ENCODE measurements at regions not wholly inside any gene's neighbourhood (a gene's known extent, or its start where the extent isn't known, plus 50 kb on each side); places are given as distances from the start of the nearest gene placed in this dataset.

DNA sequence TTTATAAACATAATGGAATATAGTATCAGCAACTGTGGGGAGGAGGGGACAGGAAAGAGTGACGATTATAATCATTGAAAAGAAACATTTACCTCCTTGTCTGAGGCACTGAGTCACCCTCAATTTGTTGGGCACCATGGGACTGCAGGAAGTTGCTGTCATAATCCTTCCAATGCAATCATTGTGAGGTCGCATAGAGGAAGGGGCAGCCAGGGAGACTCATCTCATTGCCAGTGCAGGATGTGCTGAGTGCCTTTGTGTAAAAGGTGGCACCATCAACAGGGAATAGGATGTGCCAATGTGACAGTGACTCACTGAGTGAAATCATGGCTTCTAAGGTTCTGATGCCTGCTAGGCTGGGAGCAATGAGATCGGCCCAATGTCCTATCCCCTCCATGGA lies 300.4 kb upstream of the ADAMTS9 start:
- no peak overlapping the region for H3K9ac ChIP-seq (ENCODE audit: low read length)
- no peaks in the 10 kb centered on the region for H3K9me3 ChIP-seq (ENCODE audit: low read length)
- H3K4me3 ChIP-seq (ENCODE audit: low read depth in 1 of 2, low read length in 2 of 2): no peak overlapping the region
- no peaks in the 10 kb centered on the region for H3K27me3 ChIP-seq (ENCODE audit: control insufficient read depth in 1 of 2, insufficient read depth in 2 of 2, low read length in 2 of 2)
- no peak overlapping the region for H3K27ac ChIP-seq (ENCODE audit: low read depth, low read length)
- H3K4me1 ChIP-seq (ENCODE audit: insufficient read depth, low read length): no peaks in the 10 kb centered on the region
- no peaks in the 10 kb centered on the region for H3K36me3 ChIP-seq (ENCODE audit: insufficient read depth, low read length)

DNA sequence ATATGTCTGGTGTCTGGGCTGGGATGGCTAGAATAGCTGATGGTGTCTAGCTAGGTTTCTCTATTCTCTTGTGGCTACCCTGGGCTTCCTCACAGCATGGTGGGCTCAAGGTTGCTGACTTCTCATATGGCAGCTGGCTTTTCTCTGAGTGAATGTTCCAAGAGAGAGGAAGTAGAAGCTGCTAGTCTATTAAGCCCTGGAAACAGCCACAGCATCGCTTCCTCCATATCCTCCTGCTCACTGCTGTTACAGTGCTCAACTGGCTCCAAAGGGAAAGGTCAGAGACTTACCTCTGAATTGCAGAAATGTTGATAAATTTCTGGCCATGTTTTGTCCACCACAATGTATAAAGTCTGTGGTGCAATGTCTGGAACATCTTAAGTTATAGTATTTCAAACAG lies 299.9 kb upstream of the ADAMTS9 start:
- Histone ChIP-seq H3K4me1 (ENCODE audit: insufficient read depth, low read length) (no peaks in the 10 kb centered on the region), H3K27me3 (ENCODE audit: control insufficient read depth in 1 of 2, insufficient read depth in 2 of 2, low read length in 2 of 2) (no peaks in the 10 kb centered on the region), H3K9me3 (ENCODE audit: low read length) (no peaks in the 10 kb centered on the region), H3K9ac (ENCODE audit: low read length) (no peak overlapping the region), H3K4me3 (ENCODE audit: low read depth in 1 of 2, low read length in 2 of 2) (no peak overlapping the region), H3K27ac (ENCODE audit: low read depth, low read length) (no peak overlapping the region), H3K36me3 (ENCODE audit: insufficient read depth, low read length) (no peaks in the 10 kb centered on the region)

DNA sequence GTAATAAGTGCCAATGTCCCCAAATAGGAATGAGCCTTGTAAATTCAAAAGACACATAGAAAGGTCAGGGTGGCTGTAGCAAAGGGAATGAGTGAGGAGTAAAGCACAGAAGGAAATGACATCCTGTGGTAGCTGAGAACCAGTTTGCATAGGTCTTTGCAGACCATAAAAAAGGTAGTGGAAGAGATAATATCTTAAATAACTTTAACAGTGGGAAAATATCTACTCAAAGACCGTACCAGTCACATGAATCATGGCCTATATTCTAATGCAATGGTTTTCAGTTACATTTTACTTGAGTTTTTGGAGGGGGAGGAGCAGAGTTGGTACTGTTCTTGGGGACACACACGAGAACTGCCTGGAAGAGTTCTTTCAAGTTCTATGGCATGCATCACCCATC lies 297.3 kb upstream of the ADAMTS9 start:
- no peaks in the 10 kb centered on the region for H3K27me3 ChIP-seq (ENCODE audit: control insufficient read depth in 1 of 2, insufficient read depth in 2 of 2, low read length in 2 of 2)

DNA sequence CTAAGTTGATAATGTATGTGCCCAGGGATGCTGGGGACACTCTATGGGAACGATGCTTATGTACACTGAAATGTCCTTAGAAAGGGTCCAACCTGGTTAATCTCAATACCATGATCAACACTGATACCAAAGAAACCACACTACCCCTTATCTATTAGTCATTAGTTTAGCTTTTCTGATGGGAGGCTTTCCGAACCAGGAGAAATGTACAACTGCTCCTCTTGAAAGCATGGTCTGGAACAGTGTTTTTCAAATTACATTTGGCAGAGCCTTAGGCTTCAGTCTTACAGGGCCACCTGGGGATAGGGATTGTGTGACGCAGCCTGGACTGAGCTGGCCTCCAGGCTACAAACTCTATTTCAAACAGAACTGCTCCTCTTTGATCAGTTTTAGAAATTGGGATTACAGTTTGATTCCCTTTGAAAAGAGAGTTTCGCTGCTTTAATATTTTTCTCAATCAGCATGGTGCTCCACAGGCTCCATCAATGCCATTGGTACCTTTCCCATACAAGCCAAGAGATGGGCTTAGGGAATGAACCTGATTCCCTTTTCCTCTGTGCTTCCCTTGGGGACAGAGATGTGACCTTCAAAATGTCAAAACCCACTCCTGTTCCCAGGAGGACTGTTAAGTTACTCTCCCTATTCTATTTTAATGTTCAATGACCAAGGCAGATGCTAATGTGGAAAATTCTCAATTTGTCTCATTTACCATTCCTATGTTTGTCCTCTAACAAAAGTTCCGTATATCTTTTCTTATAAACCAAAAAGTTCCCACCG lies 296.0 kb upstream of the ADAMTS9 start:
- Histone ChIP-seq H3K27me3 (ENCODE audit: control insufficient read depth in 1 of 2, insufficient read depth in 2 of 2, low read length in 2 of 2) (no peaks in the 10 kb centered on the region), H3K9me3 (ENCODE audit: low read length) (no peaks in the 10 kb centered on the region), H3K27ac (ENCODE audit: low read depth, low read length) (no peak overlapping the region)

More for the DNA sequence above, 297.3 kb upstream of the ADAMTS9 start:
- Histone ChIP-seq H3K36me3 (ENCODE audit: insufficient read depth, low read length) (no peaks in the 10 kb centered on the region), H3K9me3 (ENCODE audit: low read length) (no peaks in the 10 kb centered on the region), H3K27ac (ENCODE audit: low read depth, low read length) (no peak overlapping the region), H3K4me1 (ENCODE audit: insufficient read depth, low read length) (no peaks in the 10 kb centered on the region), H3K4me3 (ENCODE audit: low read depth in 1 of 2, low read length in 2 of 2) (no peak overlapping the region), H3K9ac (ENCODE audit: low read length) (no peak overlapping the region)

DNA sequence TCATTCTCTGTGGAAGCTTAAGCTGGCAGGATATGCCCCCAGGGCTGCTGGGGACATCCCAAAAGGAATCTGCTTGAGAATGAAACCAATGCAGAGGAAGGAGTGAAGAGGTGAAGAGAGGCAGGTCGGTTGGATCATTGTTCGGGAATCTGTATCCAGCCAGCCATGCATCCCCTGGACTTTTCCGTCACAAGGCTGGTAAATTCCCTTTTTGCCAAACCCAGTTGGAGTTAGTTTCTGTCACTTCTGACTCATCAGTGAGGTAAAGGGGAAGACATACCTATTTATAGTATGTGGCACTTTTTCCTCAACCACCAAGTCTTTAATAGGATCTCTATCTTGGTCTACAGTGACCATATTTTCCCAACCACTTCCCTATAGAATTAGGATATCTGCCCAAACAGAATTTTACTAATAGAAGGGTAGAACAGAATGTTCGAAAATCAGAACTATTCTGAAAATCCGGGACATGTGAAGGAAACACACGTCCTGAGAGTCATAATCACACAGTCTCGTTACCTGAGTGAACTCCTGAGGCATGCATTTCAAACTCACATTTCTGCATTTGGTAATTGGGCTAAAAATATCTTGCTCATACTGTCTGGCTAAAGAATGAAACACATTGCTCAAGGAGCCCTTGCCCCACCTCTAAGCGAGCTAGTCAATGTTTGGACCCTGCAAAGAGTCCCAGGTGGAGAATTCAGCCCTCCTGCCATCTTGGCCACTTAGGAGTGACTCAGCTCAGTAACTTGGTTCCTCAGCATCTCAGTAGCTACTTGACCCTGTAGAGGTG lies 289.7 kb upstream of the ADAMTS9 start:
- no peaks in the 10 kb centered on the region for H3K27me3 ChIP-seq (ENCODE audit: control insufficient read depth in 1 of 2, insufficient read depth in 2 of 2, low read length in 2 of 2)
- H3K4me1 ChIP-seq (ENCODE audit: insufficient read depth, low read length): no peaks in the 10 kb centered on the region
- H3K27ac ChIP-seq (ENCODE audit: low read depth, low read length): no peak overlapping the region
- no peaks in the 10 kb centered on the region for H3K9me3 ChIP-seq (ENCODE audit: low read length)
- no peak overlapping the region for H3K4me3 ChIP-seq (ENCODE audit: low read depth in 1 of 2, low read length in 2 of 2)
- no peak overlapping the region for H3K9ac ChIP-seq (ENCODE audit: low read length)
- H3K36me3 ChIP-seq (ENCODE audit: insufficient read depth, low read length): no peaks in the 10 kb centered on the region

More for the DNA sequence above, 296.0 kb upstream of the ADAMTS9 start:
- no peaks in the 10 kb centered on the region for H3K4me1 ChIP-seq (ENCODE audit: insufficient read depth, low read length)
- no peaks in the 10 kb centered on the region for H3K36me3 ChIP-seq (ENCODE audit: insufficient read depth, low read length)
- no peak overlapping the region for H3K9ac ChIP-seq (ENCODE audit: low read length)
- no peak overlapping the region for H3K4me3 ChIP-seq (ENCODE audit: low read depth in 1 of 2, low read length in 2 of 2)

DNA sequence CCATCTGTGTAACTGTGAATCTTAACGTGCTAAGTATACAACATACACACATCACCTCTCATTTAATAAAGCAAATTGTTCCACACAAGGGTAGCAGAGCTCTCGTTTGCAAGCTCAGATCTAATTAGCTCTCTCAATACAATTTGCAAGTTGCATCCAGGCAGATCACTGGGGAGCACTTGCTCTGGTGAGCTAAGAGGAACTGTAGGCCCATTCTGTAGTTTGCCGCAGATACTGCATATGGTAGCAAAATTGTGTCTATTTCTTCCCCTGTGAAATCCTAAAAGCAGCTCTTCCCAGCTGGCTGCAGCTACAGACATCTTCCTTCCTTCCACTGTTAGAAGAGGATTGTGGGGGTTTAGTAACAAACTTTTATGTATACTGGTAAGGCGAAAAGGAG lies 288.7 kb upstream of the ADAMTS9 start:
- Histone ChIP-seq H3K9me3 (ENCODE audit: low read length) (no peaks in the 10 kb centered on the region), H3K27ac (ENCODE audit: low read depth, low read length) (no peak overlapping the region), H3K9ac (ENCODE audit: low read length) (no peak overlapping the region), H3K4me3 (ENCODE audit: low read depth in 1 of 2, low read length in 2 of 2) (no peak overlapping the region), H3K36me3 (ENCODE audit: insufficient read depth, low read length) (no peaks in the 10 kb centered on the region), H3K4me1 (ENCODE audit: insufficient read depth, low read length) (no peaks in the 10 kb centered on the region), H3K27me3 (ENCODE audit: control insufficient read depth in 1 of 2, insufficient read depth in 2 of 2, low read length in 2 of 2) (no peaks in the 10 kb centered on the region)

DNA sequence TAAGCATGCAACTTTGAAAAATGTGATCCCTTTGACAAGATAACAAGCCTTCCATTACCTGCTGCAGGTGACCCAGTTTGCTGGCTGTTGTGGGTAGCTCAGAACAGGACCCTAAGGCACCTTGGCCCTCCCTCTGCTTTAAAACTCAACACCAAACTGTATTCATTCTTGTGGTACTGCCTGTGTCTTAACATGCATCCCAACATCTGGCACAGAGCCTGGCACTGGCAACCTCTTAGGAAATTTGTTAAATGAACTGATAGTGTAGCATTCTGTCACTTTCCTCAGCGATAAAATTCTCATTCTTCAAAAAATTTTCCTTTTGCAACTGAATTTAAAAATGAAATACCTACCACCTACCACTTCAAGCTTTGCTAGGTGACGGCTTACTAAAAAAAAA lies 287.3 kb upstream of the ADAMTS9 start:
- Histone ChIP-seq H3K4me3 (ENCODE audit: low read depth in 1 of 2, low read length in 2 of 2) (no peak overlapping the region), H3K9ac (ENCODE audit: low read length) (no peak overlapping the region), H3K36me3 (ENCODE audit: insufficient read depth, low read length) (no peaks in the 10 kb centered on the region), H3K27me3 (ENCODE audit: control insufficient read depth in 1 of 2, insufficient read depth in 2 of 2, low read length in 2 of 2) (no peaks in the 10 kb centered on the region), H3K27ac (ENCODE audit: low read depth, low read length) (no peak overlapping the region), H3K9me3 (ENCODE audit: low read length) (no peaks in the 10 kb centered on the region), H3K4me1 (ENCODE audit: insufficient read depth, low read length) (no peaks in the 10 kb centered on the region)

DNA sequence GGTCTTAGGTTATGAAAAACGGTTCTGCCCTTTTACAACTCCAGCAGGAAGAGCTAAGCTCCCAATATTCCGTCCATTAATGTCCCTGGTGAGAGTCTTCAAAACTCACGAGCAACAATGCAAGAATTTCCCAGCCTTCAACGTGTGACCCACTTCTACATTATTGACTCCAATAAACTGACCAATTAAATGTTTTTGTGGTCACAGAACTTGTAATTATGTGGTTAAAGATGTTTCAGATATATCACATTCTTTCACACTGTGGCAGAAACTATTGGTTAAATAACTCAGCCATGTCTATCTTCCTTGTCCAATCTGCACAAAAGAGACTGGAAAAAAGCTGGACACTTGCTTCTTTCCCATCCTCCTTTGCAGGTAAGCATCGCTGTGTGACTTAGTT lies 286.6 kb upstream of the ADAMTS9 start:
- Histone ChIP-seq H3K36me3 (ENCODE audit: insufficient read depth, low read length) (no peaks in the 10 kb centered on the region), H3K4me3 (ENCODE audit: low read depth in 1 of 2, low read length in 2 of 2) (no peak overlapping the region), H3K9ac (ENCODE audit: low read length) (no peak overlapping the region), H3K9me3 (ENCODE audit: low read length) (no peaks in the 10 kb centered on the region), H3K27ac (ENCODE audit: low read depth, low read length) (no peak overlapping the region), H3K4me1 (ENCODE audit: insufficient read depth, low read length) (no peaks in the 10 kb centered on the region), H3K27me3 (ENCODE audit: control insufficient read depth in 1 of 2, insufficient read depth in 2 of 2, low read length in 2 of 2) (no peaks in the 10 kb centered on the region)

DNA sequence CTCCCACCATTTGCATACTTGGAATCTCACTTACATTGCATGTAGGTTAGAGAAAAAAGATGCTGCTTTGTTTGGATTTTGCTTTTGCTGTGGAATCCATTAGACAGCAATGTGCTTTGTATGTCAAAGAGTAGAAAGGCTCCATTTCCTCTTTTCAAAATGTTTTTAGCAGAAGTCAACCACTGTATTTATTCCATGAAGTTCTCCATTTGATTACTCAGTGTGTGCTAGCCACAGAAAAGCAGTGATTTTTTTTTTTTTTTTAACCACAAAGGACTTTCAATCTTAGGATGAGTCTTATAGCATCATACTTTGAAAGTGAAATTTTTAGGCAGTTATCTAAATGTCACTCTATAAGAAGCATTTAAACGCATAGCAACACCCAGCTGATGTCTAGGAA lies 285.0 kb upstream of the ADAMTS9 start:
- H3K4me1 ChIP-seq (ENCODE audit: insufficient read depth, low read length): no peaks in the 10 kb centered on the region
- H3K36me3 ChIP-seq (ENCODE audit: insufficient read depth, low read length): no peaks in the 10 kb centered on the region
- H3K27ac ChIP-seq (ENCODE audit: low read depth, low read length): no peak overlapping the region
- no peak overlapping the region for H3K9ac ChIP-seq (ENCODE audit: low read length)
- no peaks in the 10 kb centered on the region for H3K27me3 ChIP-seq (ENCODE audit: control insufficient read depth in 1 of 2, insufficient read depth in 2 of 2, low read length in 2 of 2)
- H3K9me3 ChIP-seq (ENCODE audit: low read length): no peaks in the 10 kb centered on the region
- no peak overlapping the region for H3K4me3 ChIP-seq (ENCODE audit: low read depth in 1 of 2, low read length in 2 of 2)

DNA sequence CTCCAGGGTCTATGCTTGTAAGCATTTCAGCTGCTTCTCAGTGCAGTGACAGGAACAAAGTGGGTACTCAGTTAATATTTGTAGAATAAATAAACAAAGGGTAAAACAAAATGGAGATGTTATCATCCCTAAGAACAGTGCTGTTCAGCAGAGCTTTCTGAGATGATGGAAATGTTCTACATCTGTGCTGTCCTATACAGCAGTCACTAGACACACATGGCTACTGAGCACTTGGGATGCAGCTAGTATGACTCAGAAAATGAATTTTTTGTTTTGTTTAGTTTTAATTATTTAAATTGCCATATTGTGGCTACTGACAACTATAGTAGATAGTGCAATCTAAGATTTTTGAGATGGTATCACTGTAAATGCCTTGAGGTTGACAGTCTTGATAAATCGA lies 283.8 kb upstream of the ADAMTS9 start:
- Histone ChIP-seq H3K4me3 (ENCODE audit: low read depth in 1 of 2, low read length in 2 of 2) (no peak overlapping the region), H3K9me3 (ENCODE audit: low read length) (no peaks in the 10 kb centered on the region), H3K9ac (ENCODE audit: low read length) (no peak overlapping the region), H3K4me1 (ENCODE audit: insufficient read depth, low read length) (no peaks in the 10 kb centered on the region), H3K27ac (ENCODE audit: low read depth, low read length) (no peak overlapping the region), H3K36me3 (ENCODE audit: insufficient read depth, low read length) (no peaks in the 10 kb centered on the region), H3K27me3 (ENCODE audit: control insufficient read depth in 1 of 2, insufficient read depth in 2 of 2, low read length in 2 of 2) (no peaks in the 10 kb centered on the region)

DNA sequence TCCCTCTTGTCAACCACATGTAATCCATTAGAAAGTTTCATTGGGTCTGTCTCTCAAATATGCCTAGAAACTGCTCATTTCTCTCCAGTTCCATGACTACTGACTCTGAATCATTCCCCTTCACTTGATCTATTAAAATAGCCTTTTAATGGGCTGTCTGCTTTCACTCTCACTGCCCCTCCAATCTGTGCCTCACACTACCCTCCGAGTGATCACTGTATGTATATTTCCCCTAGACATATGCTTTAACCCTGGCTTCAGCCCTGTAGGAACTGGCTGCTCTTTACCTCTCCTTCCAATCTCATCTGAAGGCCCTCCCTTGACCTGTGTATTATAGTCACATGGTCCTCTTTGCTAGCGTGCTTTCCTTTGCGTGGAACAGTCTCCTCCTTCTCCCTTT lies 282.8 kb upstream of the ADAMTS9 start:
- Histone ChIP-seq H3K27me3 (ENCODE audit: control insufficient read depth in 1 of 2, insufficient read depth in 2 of 2, low read length in 2 of 2) (no peaks in the 10 kb centered on the region), H3K27ac (ENCODE audit: low read depth, low read length) (no peak overlapping the region), H3K9ac (ENCODE audit: low read length) (no peak overlapping the region), H3K36me3 (ENCODE audit: insufficient read depth, low read length) (no peaks in the 10 kb centered on the region), H3K4me1 (ENCODE audit: insufficient read depth, low read length) (no peaks in the 10 kb centered on the region), H3K4me3 (ENCODE audit: low read depth in 1 of 2, low read length in 2 of 2) (no peak overlapping the region), H3K9me3 (ENCODE audit: low read length) (no peaks in the 10 kb centered on the region)

DNA sequence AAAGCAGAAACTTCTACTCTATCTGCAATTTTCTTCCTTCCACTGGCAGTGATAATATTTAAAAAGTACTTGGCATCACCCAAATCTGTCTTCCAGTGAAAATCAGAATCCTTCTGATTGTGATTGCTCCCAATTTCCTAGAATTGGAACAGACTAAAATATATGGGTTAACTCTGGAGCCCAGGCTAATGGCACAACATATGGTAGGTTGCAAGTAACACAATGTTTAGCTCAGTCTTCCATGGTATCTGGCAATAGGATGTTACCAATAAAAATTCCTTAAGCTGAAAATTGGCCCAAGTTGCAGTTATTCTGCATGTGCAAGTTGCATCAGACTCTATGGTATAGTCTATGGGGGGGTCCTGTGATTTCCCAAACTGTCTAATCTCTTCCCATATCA lies 273.5 kb upstream of the ADAMTS9 start:
- Histone ChIP-seq H3K9ac (ENCODE audit: low read length) (no peak overlapping the region), H3K4me1 (ENCODE audit: insufficient read depth, low read length) (peaks cover 6% of the 10 kb centered on the region), H3K27me3 (ENCODE audit: control insufficient read depth in 1 of 2, insufficient read depth in 2 of 2, low read length in 2 of 2) (no peaks in the 10 kb centered on the region), H3K36me3 (ENCODE audit: insufficient read depth, low read length) (no peaks in the 10 kb centered on the region), H3K4me3 (ENCODE audit: low read depth in 1 of 2, low read length in 2 of 2) (no peak overlapping the region), H3K9me3 (ENCODE audit: low read length) (no peaks in the 10 kb centered on the region), H3K27ac (ENCODE audit: low read depth, low read length) (no peak overlapping the region)
